IPS-NIHi7 (cell line): ENCODE measurements at regions not wholly inside any gene's neighbourhood (a gene's known extent, or its start where the extent isn't known, plus 50 kb on each side); places are given as distances from the start of the nearest gene placed in this dataset.
A peak's percentile ranks its signal among the peaks of the same experiment; 100 is the strongest.

ENCODE experiments used
- DNase-seq: peaks from one replicate; pipeline ENCODE4 v3.0.0; 2012; ENCODE audit warnings: mixed read lengths; ENCODE audit errors: extremely low spot score

GRCh38 chr6:80463197-80463596 is 356.7 kb downstream of the BCKDHB start:
- no peak for DNase-seq

GRCh38 chr6:80460257-80460865 is 353.9 kb downstream of the BCKDHB start:
- no peak for DNase-seq

- DNase-seq, result peak; percentile 11
Observed at GRCh38 chr6:80457439-80457933, 351.0 kb downstream of the BCKDHB start.

GRCh38 chr6:80456724-80457438 is 350.4 kb downstream of the BCKDHB start:
- DNase-seq, result no peak

GRCh38 chr6:80454661-80455365 is 348.3 kb downstream of the BCKDHB start:
- no peak for DNase-seq

- DNase-seq, result no peak
Observed at GRCh38 chr6:80454197-80454596, 347.7 kb downstream of the BCKDHB start.

- no peak for DNase-seq
Observed at GRCh38 chr6:80449726-80450125, 343.3 kb downstream of the BCKDHB start.

- no peak for DNase-seq
Observed at GRCh38 chr6:80446454-80447045, 340.1 kb downstream of the BCKDHB start.

- no peak for DNase-seq
Observed at GRCh38 chr6:80445751-80446150, 339.3 kb downstream of the BCKDHB start.

GRCh38 chr6:80442366-80442765 is 335.9 kb downstream of the BCKDHB start:
- no peak for DNase-seq

- no peak for DNase-seq
Observed at GRCh38 chr6:80441131-80441530, 334.7 kb downstream of the BCKDHB start.

GRCh38 chr6:80440496-80441115 is 334.1 kb downstream of the BCKDHB start:
- no peak for DNase-seq

- DNase-seq, result no peak
Observed at GRCh38 chr6:80439721-80440470, 333.4 kb downstream of the BCKDHB start.

- no peak for DNase-seq
Observed at GRCh38 chr6:80438772-80439171, 332.3 kb downstream of the BCKDHB start.

- no peak for DNase-seq
Observed at GRCh38 chr6:80437801-80438200, 331.3 kb downstream of the BCKDHB start.

GRCh38 chr6:80437221-80437620 is 330.8 kb downstream of the BCKDHB start:
- no peak for DNase-seq

- DNase-seq, result no peak
Observed at GRCh38 chr6:80436663-80437062, 330.2 kb downstream of the BCKDHB start.

GRCh38 chr6:80435457-80435856 is 329.0 kb downstream of the BCKDHB start:
- no peak for DNase-seq

GRCh38 chr6:80434691-80435350 is 328.4 kb downstream of the BCKDHB start:
- DNase-seq, result no peak

- no peak for DNase-seq
Observed at GRCh38 chr6:80433673-80434025, 327.2 kb downstream of the BCKDHB start.
